Activated CD8-positive, alpha-beta T cell treated with anti-CD3 and anti-CD28 coated beads for 36 hours (primary cell): ENCODE measurements at regions not wholly inside any gene's neighbourhood (a gene's known extent, or its start where the extent isn't known, plus 50 kb on each side); places are given as distances from the start of the nearest gene placed in this dataset.

Experiments
- ATAC-seq: fragments of 200-7000 bp; cut with Tn5 transposase; one replicate; pipeline ENCODE4 v1.10.0; 2021; ENCODE audit warnings: mild to moderate bottlenecking, moderate library complexity
- CTCF ChIA-PET: fragments of 350-600 bp; sonication (Branson Sonifier 250); formaldehyde crosslinking; loops from one replicate; lab custom pipeline; 2021; ENCODE audit warnings: antibody characterized with exemption; lab: Charles Lee
- POLR2A ChIA-PET: fragments of 350-600 bp; sonication (Branson Sonifier 250); formaldehyde crosslinking; loops from one replicate; lab custom pipeline; 2021; ENCODE audit warnings: antibody characterized with exemption; lab: Charles Lee
- DNase-seq: peaks from one replicate; pipeline ENCODE4 v3.0.0-alpha.2; 2020
- H3K27ac Mint-ChIP-seq: one replicate; pipeline ENCODE4 v1.8.0; 2021; ENCODE audit warnings: mild to moderate bottlenecking, mixed read lengths
- H3K27me3 Mint-ChIP-seq: one replicate; pipeline ENCODE4 v1.8.0; 2021; ENCODE audit warnings: mixed read lengths
- H3K36me3 Mint-ChIP-seq: one replicate; pipeline ENCODE4 v1.8.0; 2021; ENCODE audit warnings: low read depth, mixed read lengths
- H3K4me1 Mint-ChIP-seq: one replicate; pipeline ENCODE4 v1.8.0; 2021; ENCODE audit warnings: low read depth, mixed read lengths
- H3K4me3 Mint-ChIP-seq: one replicate; pipeline ENCODE4 v1.8.0; 2021; ENCODE audit warnings: mild to moderate bottlenecking, moderate library complexity, mixed read lengths
- H3K9me3 Mint-ChIP-seq: one replicate; pipeline ENCODE4 v1.8.0; 2021; ENCODE audit warnings: mixed read lengths
- intact Hi-C: fragments of 100-400 bp; cut with micrococcal nuclease; formaldehyde crosslinking; loops from one replicate; pipeline ENCODE4 v1.10.0; 2022
- TF ChIP-seq, protein P1 (sequence below): fragments of 200-600 bp; IDR thresholded peaks from one replicate; pipeline ENCODE4 v1.8.0; 2022; ENCODE audit warnings: antibody characterized with exemption, mild to moderate bottlenecking

DNA sequence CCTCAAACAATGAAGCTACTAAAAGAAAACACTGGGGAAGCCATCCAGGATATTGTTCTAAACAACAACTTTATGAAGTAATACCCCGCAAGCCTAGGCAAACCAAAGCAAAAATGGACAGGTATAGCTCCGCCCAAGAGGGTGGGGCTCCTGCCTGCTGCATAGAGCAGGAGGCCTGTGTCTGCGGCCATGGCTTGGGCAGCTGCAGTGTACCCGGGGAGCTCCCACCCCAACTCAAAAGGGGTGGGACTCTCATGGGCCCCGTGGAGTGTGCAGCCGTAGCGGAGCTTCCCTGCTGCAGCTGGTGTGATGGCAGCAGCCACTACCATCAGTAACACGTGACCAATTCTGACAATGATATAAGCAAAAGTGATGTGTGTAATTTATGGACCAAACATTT lies 264.2 kb upstream of the KITLG start:
- TF ChIP-seq, protein P1, sequence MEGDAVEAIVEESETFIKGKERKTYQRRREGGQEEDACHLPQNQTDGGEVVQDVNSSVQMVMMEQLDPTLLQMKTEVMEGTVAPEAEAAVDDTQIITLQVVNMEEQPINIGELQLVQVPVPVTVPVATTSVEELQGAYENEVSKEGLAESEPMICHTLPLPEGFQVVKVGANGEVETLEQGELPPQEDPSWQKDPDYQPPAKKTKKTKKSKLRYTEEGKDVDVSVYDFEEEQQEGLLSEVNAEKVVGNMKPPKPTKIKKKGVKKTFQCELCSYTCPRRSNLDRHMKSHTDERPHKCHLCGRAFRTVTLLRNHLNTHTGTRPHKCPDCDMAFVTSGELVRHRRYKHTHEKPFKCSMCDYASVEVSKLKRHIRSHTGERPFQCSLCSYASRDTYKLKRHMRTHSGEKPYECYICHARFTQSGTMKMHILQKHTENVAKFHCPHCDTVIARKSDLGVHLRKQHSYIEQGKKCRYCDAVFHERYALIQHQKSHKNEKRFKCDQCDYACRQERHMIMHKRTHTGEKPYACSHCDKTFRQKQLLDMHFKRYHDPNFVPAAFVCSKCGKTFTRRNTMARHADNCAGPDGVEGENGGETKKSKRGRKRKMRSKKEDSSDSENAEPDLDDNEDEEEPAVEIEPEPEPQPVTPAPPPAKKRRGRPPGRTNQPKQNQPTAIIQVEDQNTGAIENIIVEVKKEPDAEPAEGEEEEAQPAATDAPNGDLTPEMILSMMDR = no peak
- no peaks in the 10 kb centered on the region for H3K27me3 Mint-ChIP-seq
- no peak for DNase-seq
- intact Hi-C loops = no loop called here
- ChIA-PET CTCF (no interaction called here), POLR2A (no interaction called here)
- peaks cover 7% of the 10 kb centered on the region for H3K9me3 Mint-ChIP-seq
- no peaks in the 10 kb centered on the region for H3K36me3 Mint-ChIP-seq
- ATAC-seq = no peak
- H3K4me1 Mint-ChIP-seq = no peaks in the 10 kb centered on the region
- no peak overlapping the region for H3K4me3 Mint-ChIP-seq
- H3K27ac Mint-ChIP-seq = no peak overlapping the region

DNA sequence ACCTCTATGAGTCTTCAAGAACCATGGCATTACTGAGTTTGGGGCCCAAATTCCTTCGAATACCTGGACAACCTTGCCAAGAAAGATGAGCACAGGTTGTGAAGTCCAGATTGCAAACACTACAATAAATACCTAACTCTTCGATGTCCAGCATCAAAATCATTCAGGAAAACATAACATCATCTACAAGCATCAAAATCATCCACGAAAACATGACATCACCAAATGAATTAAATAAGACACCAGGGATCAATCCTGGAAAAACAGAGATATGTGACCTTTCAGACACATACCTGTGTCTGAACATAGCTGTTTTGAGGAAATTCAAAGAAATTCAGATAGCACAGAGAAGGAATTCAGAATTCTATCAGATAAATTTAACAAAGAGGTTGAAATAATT lies 262.0 kb upstream of the KITLG start:
- no peaks in the 10 kb centered on the region for H3K4me1 Mint-ChIP-seq
- DNase-seq (no peak), ATAC-seq (no peak)
- no peaks in the 10 kb centered on the region for H3K27me3 Mint-ChIP-seq
- H3K9me3 Mint-ChIP-seq = peaks cover 7% of the 10 kb centered on the region
- H3K36me3 Mint-ChIP-seq = no peaks in the 10 kb centered on the region
- no peak overlapping the region for H3K27ac Mint-ChIP-seq
- H3K4me3 Mint-ChIP-seq = no peak overlapping the region
- intact Hi-C loops = no loop called here
- ChIA-PET CTCF (no interaction called here), POLR2A (no interaction called here)
- TF ChIP-seq, protein P1 = no peak

DNA sequence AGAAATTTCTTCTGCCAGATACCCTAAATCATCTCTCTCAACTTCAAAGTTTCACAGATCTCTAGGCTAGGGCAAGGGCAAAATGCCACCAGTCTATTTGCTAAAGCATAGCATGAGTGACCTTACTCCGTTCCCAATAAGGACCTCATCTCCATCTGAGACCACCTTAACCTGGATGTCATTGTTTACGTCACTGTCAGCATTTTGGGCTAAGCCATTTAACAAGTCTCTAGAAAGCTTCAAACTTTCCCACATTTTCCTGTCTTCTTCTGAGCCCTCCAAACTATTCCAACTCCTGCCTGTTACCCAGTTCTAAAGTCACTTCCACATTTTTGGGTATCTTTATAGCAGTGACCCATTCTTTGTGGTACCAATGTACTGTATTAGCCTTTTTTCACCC lies 259.2 kb upstream of the KITLG start:
- TF ChIP-seq, protein P1 = no peak
- no peaks in the 10 kb centered on the region for H3K36me3 Mint-ChIP-seq
- H3K27me3 Mint-ChIP-seq = no peaks in the 10 kb centered on the region
- ChIA-PET CTCF (no interaction called here), POLR2A (no interaction called here)
- H3K4me3 Mint-ChIP-seq = no peak overlapping the region
- DNase-seq = no peak
- H3K4me1 Mint-ChIP-seq = no peaks in the 10 kb centered on the region
- intact Hi-C loops = no loop called here
- H3K27ac Mint-ChIP-seq = no peak overlapping the region
- no peak for ATAC-seq
- H3K9me3 Mint-ChIP-seq = peaks cover 7% of the 10 kb centered on the region

DNA sequence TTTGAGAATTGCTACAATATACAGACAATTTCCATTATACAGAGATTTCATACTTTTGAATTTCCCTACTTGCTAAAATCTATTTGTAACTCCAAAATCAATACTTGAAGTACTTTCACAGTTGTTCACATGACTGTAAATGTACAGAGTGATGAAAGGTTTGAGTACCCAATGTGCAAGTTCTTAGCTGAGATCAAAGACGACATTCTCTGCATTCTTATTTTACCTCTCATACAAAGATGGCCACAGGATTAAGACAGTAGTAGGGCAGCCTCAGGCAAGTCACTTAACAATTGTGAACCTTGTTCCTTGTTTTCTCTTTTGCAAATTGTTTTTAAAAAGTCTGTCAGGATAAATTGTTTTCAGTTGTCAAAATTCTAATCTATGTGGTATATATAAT lies 255.9 kb upstream of the KITLG start:
- CTCF ChIA-PET = no interaction called here
- Mint-ChIP-seq H3K4me1 (no peaks in the 10 kb centered on the region), H3K4me3 (no peak overlapping the region), H3K27ac (no peak overlapping the region), H3K9me3 (no peaks in the 10 kb centered on the region), H3K36me3 (no peaks in the 10 kb centered on the region), H3K27me3 (no peaks in the 10 kb centered on the region)
- ATAC-seq (no peak), DNase-seq (no peak)
- POLR2A ChIA-PET = no interaction called here
- TF ChIP-seq, protein P1 = no peak
- intact Hi-C loops = no loop called here

DNA sequence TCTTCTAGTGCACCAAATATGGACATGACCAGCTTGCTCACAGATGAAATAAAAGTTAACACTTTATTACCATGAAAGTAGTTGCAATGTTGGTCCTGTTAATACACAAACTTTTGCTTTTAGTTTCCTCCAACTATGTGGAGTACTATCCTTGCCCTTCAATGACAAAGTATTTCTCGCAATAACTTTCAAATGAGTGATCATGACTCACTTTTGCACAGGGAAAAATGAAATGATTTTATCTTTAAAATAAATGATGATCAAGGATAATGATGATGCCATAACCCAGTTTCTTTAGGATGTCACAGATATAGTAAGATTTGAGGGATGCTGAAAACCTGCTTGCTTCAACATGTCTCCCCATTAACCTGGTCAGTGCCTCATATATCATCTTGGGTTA lies 254.0 kb upstream of the KITLG start:
- intact Hi-C loops = no loop called here
- ChIA-PET POLR2A (no interaction called here), CTCF (no interaction called here)
- ATAC-seq (no peak), DNase-seq (no peak)
- H3K4me3 Mint-ChIP-seq = no peak overlapping the region
- no peaks in the 10 kb centered on the region for H3K9me3 Mint-ChIP-seq
- H3K27ac Mint-ChIP-seq = no peak overlapping the region
- H3K36me3 Mint-ChIP-seq = no peaks in the 10 kb centered on the region
- TF ChIP-seq, protein P1 = no peak
- no peaks in the 10 kb centered on the region for H3K4me1 Mint-ChIP-seq
- no peaks in the 10 kb centered on the region for H3K27me3 Mint-ChIP-seq
